ENCODE measurements at regions not wholly inside any gene's neighbourhood (a gene's known extent, or its start where the extent isn't known, plus 50 kb on each side); places are given as distances from the start of the nearest gene placed in this dataset.

DNA sequence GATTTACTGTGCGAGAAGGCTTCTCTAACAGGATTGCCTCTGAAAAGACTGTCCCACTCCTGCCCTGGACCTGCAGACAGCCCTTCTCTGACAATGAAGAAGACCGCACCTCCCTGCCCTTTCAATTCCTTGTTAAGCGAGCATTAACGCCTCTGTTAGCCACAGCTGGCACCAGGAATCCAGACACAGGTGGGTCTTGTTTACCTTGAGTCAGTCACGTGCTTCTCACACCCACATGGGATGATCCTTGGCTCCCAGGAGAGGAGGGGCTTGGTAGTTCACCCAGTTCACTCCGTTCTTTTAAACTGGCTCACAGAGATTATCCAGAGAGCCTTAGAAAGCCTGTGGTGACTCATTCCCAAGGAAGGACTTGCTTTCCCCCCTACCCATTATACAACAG lies 410.5 kb upstream of the MEIS1 start:
- TF ChIP-seq, protein P1, sequence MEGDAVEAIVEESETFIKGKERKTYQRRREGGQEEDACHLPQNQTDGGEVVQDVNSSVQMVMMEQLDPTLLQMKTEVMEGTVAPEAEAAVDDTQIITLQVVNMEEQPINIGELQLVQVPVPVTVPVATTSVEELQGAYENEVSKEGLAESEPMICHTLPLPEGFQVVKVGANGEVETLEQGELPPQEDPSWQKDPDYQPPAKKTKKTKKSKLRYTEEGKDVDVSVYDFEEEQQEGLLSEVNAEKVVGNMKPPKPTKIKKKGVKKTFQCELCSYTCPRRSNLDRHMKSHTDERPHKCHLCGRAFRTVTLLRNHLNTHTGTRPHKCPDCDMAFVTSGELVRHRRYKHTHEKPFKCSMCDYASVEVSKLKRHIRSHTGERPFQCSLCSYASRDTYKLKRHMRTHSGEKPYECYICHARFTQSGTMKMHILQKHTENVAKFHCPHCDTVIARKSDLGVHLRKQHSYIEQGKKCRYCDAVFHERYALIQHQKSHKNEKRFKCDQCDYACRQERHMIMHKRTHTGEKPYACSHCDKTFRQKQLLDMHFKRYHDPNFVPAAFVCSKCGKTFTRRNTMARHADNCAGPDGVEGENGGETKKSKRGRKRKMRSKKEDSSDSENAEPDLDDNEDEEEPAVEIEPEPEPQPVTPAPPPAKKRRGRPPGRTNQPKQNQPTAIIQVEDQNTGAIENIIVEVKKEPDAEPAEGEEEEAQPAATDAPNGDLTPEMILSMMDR (IDR thresholded peaks at IDR 0.05): no peak
- TF ChIP-seq POLR2AphosphoS5 (IDR thresholded peaks at IDR 0.05): no peak
- no peak for TF ChIP-seq POLR2A (IDR thresholded peaks at IDR 0.05)
- TF ChIP-seq EP300 (IDR thresholded peaks at IDR 0.05): no peak

Measured in gastroesophageal sphincter (tissue), 3 donors.